Tibial nerve (tissue), 3 donors: ENCODE measurements at regions not wholly inside any gene's neighbourhood (a gene's known extent, or its start where the extent isn't known, plus 50 kb on each side); places are given as distances from the start of the nearest gene placed in this dataset.

Experiments
- CTCF ChIP-seq, 5 experiments: fragments of 200-600 bp in 3 of 5; fragments of 450-650 bp in 2 of 5; sonication (generic) in 3 of 5; IDR thresholded peaks; one replicate each; pipeline ENCODE4 v1.5.1; 2016 to 2019; ENCODE audit warnings: antibody characterized with exemption in 5 of 5, mild to moderate bottlenecking in 3 of 5, moderate library complexity in 2 of 5
- POLR2A ChIP-seq, 2 donors: fragments of 450-650 bp; IDR thresholded peaks; one replicate each; pipeline ENCODE4 v1.6.1; 2017; ENCODE audit warnings: antibody characterized with exemption in 2 of 2, mild to moderate bottlenecking in 2 of 2, moderate library complexity in 2 of 2

DNA sequence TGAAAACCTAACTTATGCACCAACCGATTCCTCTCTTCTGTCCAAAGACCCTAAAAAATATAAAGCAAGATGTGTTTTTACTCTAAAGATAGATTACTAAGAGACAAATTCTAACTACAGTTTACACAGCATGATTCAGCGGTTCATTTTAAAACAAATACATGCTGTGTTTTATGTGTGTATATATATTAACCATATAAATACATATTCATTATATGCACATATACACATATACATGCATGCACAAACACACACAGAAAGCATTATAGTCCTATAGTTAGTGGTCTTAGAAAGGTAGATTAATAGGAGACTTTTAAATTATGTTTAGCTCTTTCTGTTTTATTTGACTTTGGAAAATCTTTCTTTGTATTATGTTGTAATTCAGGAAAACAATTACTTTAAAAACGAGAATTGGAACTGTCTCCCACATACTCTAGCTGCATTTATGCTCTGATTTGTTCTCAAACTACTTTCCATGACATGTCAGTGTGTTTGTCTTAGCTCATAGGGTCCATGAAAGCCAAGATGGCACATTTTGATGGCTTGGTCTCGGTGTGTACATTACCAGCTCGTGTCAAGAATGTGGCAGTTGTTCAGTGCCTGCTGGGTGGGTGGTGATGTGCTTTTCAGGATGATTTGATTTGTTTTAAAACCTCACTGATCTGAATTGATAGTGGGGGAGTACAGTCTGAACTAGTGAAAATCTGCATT lies 548.8 kb upstream of the SALL1 start:
- TF ChIP-seq CTCF (IDR thresholded peaks at IDR 0.05) (no peak), POLR2A (IDR thresholded peaks at IDR 0.05) (no peak)
